B cell (primary cell): ENCODE measurements at regions not wholly inside any gene's neighbourhood (a gene's known extent, or its start where the extent isn't known, plus 50 kb on each side); places are given as distances from the start of the nearest gene placed in this dataset.
"Not testable (repeated sequence)": the region's sequence is repeated elsewhere in the genome, so short reads cannot be mapped to it uniquely, and the experiment has no call there.

Experiments
- EZH2 ChIP-seq: IDR thresholded peaks from 2 replicates; pipeline ENCODE4 v1.6.1; 2012; ENCODE audit warnings: borderline replicate concordance, low read depth, mild to moderate bottlenecking, moderate library complexity, low read length; ENCODE audit not compliant: insufficient read depth, poor library complexity, severe bottlenecking
- TF ChIP-seq, protein P1 (sequence below): fragments of 200-600 bp; IDR thresholded peaks from one replicate; pipeline ENCODE4 v1.8.0; 2022; ENCODE audit warnings: antibody characterized with exemption, mild to moderate bottlenecking

DNA sequence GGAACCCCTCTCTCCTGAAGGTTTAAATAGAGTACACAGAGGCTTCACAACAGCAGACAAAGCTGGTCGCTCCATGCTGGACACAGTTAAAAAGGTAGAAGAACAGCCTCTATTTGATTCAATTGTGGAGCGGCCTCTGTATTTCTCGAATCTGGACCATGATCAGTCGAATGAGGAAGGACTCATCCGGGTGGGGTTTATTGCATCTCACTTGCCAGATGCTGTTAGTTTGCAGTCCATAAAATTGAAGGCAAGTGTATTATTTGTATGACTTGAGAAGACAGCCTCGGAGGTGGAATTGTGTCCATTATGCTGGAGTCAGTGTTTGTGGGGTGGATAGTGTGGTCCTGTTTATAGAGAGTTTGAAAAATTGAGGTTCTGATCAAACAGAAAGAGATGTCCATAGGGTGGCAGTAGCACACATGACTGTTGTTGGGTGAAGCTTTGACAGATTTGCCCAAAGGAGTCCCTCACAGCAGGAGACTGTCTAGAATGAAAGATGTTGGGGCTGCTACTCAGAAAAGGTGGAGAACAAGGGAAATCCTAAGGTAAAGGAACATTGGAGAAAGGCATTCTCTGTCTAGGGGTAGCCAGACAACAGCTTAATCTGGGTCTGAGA is 545.5 kb downstream of the RPIA start:
- TF ChIP-seq, protein P1, sequence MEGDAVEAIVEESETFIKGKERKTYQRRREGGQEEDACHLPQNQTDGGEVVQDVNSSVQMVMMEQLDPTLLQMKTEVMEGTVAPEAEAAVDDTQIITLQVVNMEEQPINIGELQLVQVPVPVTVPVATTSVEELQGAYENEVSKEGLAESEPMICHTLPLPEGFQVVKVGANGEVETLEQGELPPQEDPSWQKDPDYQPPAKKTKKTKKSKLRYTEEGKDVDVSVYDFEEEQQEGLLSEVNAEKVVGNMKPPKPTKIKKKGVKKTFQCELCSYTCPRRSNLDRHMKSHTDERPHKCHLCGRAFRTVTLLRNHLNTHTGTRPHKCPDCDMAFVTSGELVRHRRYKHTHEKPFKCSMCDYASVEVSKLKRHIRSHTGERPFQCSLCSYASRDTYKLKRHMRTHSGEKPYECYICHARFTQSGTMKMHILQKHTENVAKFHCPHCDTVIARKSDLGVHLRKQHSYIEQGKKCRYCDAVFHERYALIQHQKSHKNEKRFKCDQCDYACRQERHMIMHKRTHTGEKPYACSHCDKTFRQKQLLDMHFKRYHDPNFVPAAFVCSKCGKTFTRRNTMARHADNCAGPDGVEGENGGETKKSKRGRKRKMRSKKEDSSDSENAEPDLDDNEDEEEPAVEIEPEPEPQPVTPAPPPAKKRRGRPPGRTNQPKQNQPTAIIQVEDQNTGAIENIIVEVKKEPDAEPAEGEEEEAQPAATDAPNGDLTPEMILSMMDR: not testable (repeated sequence)
- not testable (repeated sequence) for TF ChIP-seq EZH2
